MV-4-11 (cell line): ENCODE measurements at regions not wholly inside any gene's neighbourhood (a gene's known extent, or its start where the extent isn't known, plus 50 kb on each side); places are given as distances from the start of the nearest gene placed in this dataset.

Source experiments
- DNase-seq: peaks from one replicate; lab custom pipeline; 2025; lab: John Stamatoyannopoulos, UW

- peak; percentile 5 for DNase-seq
Measured at GRCh38 chr10:9762966-9763656, 1254.6 kb upstream of the CELF2 start.

- no peak for DNase-seq
Measured at GRCh38 chr10:9766762-9767161, 1250.9 kb upstream of the CELF2 start.

DNA sequence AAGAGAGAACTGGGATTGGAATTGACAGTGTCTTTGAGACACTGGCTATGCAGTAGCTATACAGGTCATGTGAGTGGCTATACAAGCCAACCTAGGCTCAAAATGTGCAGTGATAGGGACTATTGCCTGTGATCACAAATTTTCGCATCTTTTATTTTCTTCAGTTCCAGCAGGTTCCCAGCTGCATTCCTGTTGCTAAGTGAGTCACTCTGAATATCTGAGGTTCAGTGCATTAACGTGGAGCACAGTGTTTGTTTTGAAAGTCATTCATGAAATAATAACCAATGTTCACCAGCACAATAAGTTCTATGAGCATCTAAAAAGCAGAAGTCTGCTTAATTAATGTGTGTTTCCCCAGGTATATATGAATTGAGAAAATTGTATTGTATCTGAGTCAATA lies 1236.0 kb upstream of the CELF2 start:
- DNase-seq = no peak

- no peak for DNase-seq
Measured at GRCh38 chr10:9786101-9786500, 1231.6 kb upstream of the CELF2 start.

DNA sequence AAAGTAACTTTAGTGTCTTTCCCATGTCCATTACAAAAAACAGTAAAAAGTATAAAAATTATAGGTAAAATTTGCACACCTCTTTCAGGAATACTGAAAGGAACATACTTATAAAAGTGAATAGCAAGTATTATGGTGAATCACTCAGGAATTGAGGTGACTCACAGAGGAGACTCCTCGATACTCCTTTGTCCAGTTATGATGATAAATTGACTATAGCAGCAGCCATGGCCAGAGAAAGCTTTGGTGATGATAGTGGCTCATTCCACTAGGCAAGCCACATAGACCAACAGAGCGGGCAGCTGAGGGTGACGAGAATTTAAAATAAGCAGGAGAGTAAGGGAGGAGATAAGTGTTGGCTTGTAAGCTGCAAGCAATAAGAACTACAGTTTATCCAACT lies 1231.1 kb upstream of the CELF2 start:
- DNase-seq = no peak

DNA sequence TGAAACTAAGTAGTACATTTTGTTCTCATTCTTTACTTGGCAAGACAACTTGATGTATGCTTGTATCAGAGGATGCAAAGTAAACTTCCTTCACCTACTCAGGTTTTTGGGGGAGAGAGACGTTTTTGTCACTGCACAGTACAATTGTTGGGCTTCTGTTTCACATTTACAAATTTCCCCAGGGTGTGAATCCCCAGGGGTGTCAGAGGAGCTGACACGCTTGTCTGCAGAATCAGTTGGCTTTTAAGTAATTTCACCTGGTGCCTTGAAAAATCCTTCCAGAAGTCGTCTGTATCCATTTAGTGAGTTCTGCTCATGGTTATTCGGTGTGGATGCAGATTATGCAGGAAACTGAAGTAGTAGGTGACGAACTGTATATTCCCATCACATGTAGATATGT lies 1227.7 kb upstream of the CELF2 start:
- DNase-seq = no peak

- DNase-seq = no peak
Measured at GRCh38 chr10:9792181-9792580, 1225.5 kb upstream of the CELF2 start.

GRCh38 chr10:9796564-9796963 lies 1221.1 kb upstream of the CELF2 start:
- DNase-seq = no peak

DNA sequence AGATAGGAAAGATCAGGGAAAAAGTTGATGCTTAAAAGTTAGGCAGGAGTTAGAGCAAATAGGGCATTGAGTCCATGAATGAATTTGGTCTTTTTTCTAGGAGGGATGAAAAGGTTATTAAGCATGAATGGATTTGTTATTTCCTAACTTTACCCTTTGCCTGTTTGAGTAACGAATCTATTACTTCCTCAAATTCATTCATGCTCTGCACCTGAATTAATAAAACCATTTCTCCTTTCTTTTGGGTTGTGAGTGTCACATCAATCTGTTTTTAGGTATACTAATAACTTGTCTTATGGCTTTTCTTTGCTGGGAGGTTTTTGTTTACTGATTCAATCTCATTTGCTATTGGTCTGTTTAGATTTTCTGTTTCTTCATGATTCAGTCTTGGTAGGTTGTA lies 1217.7 kb upstream of the CELF2 start:
- DNase-seq = no peak

GRCh38 chr10:9800571-9800970 lies 1217.1 kb upstream of the CELF2 start:
- peak; percentile 14 for DNase-seq

DNA sequence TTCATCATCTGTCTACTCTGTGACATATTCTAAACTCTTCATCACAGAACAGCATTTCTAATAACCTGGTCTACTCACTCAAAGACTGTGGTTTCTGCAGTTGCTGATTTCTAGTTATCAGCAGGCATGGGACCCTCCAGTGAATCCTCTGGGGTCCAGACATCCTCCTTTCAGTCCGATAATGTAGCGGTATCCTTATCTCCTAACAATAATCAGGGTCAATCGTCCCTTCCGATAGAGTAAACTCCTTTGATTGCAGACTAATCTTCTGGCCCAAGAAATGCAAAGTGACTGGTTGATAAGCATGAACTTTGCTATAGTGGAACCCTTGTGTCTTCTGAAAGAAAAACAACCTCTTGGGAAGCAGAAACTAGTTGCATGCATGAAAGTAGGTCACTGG lies 1209.8 kb upstream of the CELF2 start:
- no peak for DNase-seq

DNA sequence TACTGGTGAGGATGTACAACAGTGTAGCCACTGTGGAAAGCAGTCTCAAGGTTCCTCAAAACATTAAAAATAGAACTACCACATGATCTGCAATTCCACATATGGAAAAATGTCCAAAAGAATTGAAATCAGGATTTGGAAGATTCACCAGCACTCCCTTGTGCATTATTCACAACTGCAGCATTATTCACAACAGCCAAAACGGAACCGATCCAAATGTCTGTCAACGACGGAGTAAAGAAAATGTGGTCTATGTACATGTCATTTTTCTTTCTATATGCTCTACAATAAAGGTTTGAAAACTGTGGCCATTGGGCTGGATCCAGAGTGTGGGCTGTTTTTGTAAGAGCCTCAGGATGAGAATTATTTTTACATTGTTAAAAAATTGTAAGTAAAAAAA lies 1206.1 kb upstream of the CELF2 start:
- no peak for DNase-seq

GRCh38 chr10:9814285-9814864 lies 1203.3 kb upstream of the CELF2 start:
- DNase-seq = no peak

DNA sequence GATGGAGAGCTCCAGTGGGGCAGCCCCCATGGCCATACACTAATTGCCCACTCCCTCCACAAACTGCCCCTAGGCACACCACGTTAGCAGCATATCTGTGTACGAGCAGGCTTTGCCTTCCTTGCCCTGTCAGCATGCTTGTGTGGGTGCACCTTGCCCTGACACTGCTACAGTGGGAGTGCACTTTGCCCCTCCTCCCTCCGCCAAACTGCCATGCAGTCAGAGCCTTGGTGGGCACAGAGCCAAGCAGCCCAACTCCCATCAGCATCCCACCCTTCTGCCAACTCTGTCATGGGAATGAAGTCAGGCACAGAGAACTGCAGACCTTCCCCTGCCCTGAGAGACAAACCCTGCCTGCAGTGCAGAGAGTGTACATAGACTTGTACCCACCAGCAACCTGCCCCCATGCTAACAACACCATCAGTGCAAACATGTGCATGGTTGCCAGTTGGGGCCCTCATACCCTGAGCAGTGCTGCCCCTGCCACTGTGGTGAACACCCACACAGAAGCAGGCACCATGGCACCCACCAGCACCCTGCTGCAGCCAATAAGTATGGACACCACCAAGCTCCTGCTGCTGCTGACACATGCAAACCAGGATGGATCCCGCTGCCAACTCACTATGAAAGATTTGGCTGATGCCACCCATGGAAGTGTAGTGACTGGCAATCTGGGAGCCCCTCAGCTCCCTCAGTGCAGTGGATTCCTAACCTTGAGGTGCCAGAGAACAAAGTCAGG lies 1197.7 kb upstream of the CELF2 start:
- no peak for DNase-seq

- DNase-seq = no peak
Measured at GRCh38 chr10:9823268-9823930, 1194.3 kb upstream of the CELF2 start.

DNA sequence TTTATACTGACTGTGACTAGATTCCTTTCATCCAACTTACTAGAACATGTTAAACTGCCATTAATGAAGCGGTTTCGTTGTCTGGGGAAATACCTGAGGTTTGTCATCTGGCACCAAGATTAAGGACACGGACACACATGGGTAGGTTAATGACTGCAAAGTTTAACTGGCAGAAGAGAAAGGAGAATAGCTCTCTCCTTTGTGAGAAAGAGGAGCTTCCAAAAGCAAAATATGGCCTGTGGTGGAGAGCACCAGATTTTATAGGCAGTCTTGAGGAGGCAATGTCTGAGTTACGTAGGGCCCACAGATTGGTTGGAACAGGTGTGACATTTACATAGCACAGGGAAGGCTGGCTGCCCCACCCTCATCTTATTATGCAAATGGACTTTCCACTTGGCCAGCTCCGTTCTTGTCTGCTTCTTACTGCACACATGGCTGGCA lies 1193.0 kb upstream of the CELF2 start:
- DNase-seq = no peak

DNA sequence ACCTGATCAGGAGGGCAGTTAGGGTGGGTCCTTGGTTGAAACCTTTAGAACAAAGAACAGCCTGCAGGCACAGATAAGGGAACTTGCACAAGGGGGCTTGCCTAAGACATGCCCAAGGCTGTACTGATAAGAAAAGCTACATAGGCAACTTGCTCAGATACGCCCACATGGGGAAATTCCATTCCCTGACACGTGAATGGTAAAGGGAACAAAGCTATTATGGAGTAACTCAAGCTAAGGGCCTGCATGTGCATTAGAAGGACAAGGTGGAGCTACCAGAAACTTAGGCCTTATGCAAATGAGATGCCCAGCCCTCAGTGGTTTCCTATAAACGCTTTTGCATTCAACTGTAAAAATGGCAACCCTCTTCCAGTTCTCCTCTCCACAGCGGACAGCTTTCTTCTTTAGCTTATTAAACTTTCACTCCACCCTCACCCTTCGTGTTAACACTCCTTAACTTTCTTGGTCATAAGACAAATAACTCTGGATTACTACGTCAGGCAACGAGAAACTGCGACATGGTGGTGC lies 1192.1 kb upstream of the CELF2 start:
- peak; percentile 32 for DNase-seq

- DNase-seq = no peak
Measured at GRCh38 chr10:9828110-9828509, 1189.6 kb upstream of the CELF2 start.

- DNase-seq = no peak
Measured at GRCh38 chr10:9833942-9834341, 1183.7 kb upstream of the CELF2 start.

GRCh38 chr10:9834434-9834833 lies 1183.2 kb upstream of the CELF2 start:
- DNase-seq = no peak

DNA sequence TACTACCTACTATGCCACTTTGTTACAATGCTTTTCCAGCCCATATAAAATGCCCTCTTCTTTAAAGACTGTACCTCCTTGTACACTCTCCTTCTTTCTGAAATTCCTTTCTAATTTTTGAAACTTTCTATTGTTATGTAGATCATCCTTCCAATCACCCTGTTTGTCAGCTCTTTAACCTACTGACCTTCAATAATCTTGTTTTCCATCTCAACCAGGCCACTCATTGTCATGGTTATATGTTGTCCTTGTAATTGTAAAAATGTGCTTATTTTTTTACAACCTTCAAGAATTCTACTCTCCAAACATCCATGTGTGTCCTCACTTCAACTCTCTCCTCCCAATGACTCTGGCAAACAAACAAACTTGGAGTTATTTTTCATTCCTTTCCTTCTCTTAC lies 1172.6 kb upstream of the CELF2 start:
- no peak for DNase-seq

GRCh38 chr10:9848278-9848677 lies 1169.4 kb upstream of the CELF2 start:
- DNase-seq = no peak

GRCh38 chr10:9848981-9849380 lies 1168.7 kb upstream of the CELF2 start:
- no peak for DNase-seq
